Inflammatory macrophage treated with lipopolysaccharide for 1 hour (primary cell): ENCODE measurements at regions not wholly inside any gene's neighbourhood (a gene's known extent, or its start where the extent isn't known, plus 50 kb on each side); places are given as distances from the start of the nearest gene placed in this dataset.
"Not testable (repeated sequence)": the region's sequence is repeated elsewhere in the genome, so short reads cannot be mapped to it uniquely, and the experiment has no call there.

Experiments used
- DNase-seq, 2 donors: peaks; one replicate each; pipeline ENCODE4 v3.0.0-alpha.2; 2020 to 2022

DNA sequence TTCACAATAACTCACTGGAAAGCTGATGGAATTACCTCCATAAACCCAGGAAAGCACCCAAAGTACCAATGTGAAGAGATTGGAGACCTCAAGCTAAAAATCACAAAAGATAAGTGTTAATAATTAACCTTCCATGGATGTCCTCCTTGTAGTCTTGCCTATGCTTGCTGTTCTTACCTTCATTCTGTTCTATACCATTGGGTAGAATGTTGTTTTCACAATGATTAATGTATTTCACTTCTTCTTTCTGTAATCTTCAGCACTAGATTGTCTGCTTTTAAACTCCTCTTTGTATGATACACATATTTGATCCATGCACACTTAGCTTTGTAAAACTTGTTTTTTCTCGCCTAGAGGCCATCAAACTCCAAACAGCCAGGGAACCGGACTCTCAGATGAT is 570.3 kb downstream of the RAPGEF2 start:
- DNase-seq, result no peak

DNA sequence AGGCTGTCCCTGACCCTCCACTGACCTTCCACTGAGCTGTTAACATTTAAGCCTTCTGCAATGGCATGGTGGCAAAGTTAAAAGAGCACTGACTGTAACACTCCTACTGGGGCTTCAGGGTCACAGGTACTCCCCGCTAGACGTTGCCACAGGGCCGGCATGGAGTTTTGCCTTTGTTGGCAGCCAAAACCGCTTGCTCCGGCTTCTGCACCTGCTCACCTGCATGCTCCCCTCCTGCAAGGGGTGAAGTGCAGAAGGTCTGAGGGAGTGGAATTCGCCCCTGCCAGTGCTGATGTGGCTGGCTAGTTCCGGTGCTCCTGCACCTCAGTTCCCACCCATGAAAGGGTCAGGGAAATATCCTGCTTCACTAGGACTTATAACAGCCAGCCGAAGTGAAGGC is 571.4 kb downstream of the RAPGEF2 start:
- DNase-seq, result no peak

GRCh38 chr4:159677521-159677920 is 574.6 kb downstream of the RAPGEF2 start:
- DNase-seq, result no peak

- DNase-seq, result no peak
Measured at GRCh38 chr4:159682996-159683395, 580.1 kb downstream of the RAPGEF2 start.

DNA sequence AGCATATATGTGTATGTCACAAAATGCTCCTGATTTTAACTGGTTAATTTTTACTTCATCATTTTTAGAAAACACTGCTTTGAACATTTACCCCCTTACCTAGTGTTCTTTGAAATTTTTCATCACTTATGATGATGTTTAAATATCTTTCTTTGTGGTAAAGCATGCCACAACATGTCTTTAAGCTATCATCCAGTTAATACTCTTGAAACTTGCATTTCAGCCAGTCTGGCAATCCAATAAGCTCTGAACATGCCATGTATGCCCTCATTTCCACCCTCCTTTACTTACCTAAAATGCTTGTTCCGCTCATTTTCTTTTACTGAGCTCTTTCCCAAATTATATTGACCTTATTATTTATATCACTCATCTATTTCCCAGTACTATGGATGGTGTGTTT is 581.2 kb downstream of the RAPGEF2 start:
- no peak for DNase-seq

DNA sequence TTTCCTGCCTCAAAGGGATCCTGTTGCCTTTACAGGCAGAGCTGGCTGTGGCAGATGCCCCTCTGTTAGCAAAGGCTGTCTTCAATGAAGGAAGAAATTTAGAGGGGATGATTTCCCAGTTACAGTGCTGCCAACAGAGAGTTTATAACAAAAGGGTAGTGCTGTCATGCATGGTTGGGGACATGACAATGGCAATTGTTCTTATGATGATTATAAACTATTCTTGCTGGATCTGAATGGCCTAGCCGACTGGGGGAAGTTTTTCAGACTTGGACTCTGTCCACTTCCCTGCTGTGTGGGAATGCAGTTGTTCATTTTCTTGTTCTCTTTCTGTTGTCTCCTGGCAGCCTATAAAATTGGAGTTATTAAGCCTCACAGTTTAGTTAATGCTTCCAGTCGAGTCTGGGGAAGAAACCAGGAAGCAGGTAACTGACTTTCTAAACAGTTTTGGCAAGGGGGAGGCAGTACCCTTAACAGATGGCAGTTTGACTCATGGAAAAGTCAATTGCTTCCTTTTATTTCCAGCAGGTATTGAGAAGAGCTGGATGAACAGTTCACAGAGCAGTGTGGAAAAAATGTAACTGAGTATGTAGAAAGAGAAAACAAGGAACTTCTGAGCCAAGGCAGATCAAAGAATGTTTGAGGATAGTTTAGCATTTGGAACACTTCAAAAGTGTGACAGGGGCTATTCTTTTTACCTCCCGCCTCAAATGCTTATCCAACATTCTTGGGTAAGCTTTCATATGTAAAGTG is 582.6 kb downstream of the RAPGEF2 start:
- no peak for DNase-seq

DNA sequence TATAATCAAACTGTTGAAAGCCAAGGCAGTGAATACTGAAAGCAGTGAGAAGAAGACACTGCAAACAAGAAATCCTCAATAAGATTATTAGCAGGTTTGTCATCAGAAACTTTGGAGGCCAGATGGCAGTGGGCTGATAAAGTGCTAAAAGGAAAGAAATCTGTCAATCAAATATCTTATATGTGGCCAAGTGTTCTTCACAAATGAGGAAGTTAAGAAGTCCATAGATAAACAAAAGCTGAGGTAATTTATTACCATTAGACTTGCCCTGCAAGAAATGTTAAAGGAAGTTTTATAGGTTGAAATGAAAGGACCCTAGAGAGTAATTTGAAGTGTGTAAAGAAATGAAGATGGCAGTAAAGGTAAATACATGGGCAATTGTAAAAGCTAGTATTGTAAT is 586.6 kb downstream of the RAPGEF2 start:
- DNase-seq, result no peak

DNA sequence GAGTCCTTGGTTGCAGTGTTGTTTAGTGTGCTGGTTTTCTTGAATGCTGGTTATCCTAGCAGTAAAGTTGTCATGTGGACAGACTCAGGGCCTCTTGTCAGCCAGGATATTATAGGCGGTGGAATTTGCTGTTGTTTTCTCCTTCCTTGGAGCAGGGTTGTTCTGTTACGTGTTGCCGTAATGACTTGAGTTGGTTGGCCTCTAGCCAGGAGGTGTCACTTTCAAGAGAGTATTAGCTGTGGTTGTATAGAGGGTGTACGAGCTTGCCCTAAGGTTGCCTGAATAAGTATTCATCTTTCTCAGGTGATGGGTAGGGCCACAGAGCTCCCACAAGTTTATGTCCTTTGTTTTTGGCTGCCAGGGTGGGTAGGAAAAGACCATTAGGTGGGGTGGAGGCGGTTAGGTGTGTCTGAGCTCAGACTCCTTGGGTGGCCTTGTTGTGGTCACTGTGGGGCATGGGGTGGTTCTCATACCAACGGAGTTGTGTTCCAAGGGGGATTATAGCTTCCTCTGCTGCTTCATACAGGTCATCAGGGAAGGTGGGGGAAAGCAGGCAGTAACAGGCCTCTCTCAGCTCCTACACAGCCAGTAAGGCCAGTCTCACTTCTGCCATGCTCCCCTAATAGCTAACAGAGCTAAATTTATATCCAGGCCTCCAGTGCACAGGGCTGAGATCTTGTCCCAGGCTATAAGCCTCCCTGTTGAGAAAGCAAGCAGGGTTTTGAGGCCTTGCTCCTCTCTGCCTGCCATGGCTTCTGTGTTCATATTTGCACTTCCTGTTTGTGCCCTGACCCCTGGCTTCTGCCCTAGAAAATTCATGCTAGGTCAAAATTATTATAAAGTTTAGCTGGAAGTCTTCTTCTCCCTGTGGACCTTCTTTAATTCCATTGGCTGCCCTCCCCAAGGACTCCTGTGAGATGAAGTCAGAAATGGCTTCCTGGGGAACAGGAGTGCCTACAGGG is 594.7 kb downstream of the RAPGEF2 start:
- DNase-seq, result no peak

GRCh38 chr4:159698336-159698735 is 595.5 kb downstream of the RAPGEF2 start:
- DNase-seq, result no peak

- no peak for DNase-seq
Measured at GRCh38 chr4:159702200-159702599, 599.3 kb downstream of the RAPGEF2 start.

DNA sequence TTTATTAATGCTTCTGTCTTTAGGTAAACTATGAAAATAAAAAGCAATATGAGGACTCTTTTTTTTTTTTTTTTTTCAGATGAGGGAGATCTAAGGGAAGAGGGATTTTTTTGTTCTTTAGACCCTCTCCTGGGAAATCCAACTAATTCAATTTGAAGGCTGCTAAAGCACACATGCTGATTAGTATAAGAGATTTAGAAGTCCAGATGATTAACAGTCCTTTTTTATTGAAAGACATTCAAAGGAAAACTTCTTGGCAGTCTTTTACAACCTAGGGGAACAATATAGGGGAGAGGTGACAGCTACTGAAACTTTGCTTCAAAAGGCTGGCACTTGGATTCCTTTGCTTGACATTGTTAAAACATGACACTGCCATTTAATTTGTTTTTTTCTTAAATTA is 602.5 kb downstream of the RAPGEF2 start:
- DNase-seq, result no peak

DNA sequence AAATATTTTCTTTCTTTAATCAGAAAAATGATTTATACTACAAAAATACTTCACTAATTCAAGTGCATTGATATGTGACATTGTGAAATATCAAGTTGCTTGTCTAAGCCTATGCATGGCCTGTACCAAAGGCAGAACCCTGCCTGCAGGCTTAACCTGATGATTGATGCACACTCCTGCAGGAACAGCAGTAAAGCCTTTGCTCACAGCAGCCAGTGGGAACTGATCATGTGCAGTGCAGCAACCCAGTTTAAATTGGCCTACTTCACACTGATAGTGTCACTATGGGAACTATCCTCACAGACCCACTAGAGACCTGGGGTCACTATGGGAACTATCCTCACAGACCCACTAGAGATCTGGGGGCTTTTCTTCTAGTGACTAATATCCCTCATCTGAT is 603.8 kb downstream of the RAPGEF2 start:
- DNase-seq, result no peak

GRCh38 chr4:159715180-159715579 is 612.3 kb downstream of the RAPGEF2 start:
- not testable (repeated sequence) for DNase-seq

DNA sequence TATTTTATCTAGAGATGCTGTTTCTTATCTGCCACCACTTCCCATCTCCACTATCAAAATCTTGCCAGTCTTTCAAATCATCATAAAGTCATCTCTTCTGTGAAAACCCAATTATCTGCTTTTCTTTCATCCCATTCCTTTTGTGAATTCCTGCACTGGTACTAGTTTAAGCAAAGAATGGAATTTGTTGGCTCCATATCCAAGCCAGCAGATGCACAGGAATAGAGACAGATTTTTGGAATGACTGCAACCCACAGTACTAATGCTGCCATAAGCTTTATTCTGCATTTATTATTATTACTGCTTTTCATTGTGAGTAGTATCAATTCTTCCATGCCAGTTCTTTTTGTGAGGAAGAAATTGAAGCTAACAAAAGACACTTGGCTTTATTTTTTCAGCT is 616.7 kb downstream of the RAPGEF2 start:
- DNase-seq, result no peak

- no peak for DNase-seq
Measured at GRCh38 chr4:159722052-159722451, 619.2 kb downstream of the RAPGEF2 start.

DNA sequence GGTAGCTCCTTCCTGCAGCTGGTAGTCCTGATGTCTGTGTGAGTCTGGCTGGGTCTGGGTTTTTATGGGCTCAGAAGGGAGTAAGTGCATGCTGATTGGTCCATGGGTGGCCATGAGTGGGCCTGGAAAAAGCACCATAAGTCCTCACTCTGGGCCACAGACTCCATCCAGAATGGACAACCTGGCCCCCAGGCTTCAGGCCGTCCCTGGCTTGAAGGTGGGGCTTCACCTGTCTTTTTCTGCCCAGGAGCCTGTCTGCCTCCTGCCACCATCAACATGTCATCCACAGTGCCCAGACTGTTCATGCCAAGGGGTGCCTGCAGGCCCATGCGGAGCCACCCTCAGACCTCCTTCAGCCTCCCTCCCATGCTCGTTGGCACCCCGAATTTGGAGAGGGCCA is 620.0 kb downstream of the RAPGEF2 start:
- no peak for DNase-seq

GRCh38 chr4:159723341-159724048 is 620.6 kb downstream of the RAPGEF2 start:
- no peak for DNase-seq

GRCh38 chr4:159725571-159725970 is 622.7 kb downstream of the RAPGEF2 start:
- DNase-seq, result no peak

DNA sequence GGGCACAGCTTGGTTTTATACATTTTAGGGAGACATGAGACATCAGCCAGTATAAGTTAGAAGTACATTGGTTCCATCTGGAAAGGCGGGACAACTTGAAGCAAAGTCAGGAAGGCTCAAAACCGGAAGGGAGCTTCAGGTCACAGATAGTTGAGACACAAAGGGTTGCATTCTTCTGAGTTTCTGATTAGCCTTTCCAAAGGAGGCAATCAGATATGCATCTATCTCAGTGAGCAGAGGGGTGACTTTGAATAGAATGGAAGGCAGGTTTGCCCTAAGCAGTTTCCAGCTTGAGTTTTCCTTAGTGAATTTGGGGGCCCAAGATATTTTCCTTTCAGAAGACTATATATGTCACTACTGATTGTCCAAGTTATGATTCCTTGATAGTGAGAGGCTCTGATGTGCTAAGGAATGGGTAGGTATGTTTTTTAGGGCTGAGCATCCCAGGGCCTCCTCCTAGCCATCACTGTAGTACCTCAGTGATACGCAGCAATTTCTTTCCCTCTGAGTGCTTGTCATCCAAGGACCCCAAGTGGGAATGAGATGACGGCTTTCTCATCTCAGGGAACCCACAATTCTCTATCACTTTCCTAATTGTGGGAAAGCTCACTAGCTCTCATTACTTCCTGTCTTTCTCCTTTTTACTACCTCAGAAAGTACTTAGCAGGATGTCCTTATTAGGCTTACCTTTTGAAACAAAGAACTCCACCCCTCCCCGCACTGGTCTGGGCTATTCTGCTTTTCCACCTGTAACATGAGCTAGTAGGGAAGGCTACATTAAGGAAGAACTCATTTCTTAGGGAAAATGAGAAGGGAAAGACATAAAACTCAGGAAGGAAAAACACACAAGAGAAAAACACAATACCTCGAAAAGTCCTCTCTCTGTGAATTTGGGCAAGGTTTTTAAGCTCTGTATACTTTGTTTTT is 632.7 kb downstream of the RAPGEF2 start:
- no peak for DNase-seq

DNA sequence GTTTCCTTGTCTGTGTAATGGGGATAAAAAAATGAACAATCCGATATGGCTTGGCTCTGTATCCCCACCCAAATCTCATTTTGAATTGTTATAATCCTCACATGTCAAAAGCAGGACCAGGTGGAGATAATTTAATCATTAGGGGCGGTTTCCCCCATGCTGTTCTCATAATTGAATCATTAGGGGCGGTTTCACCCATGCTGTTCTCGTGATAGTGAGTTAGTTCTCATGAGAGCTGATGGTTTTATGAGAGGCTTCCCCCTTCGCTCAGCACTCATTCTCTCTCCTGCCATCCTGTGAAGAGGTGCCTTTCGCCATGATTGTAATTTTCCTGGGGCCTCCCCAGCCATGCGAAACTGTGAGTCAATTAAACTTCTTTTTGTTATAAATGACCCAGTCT is 633.5 kb downstream of the RAPGEF2 start:
- no peak for DNase-seq

GRCh38 chr4:159743971-159744370 is 641.1 kb downstream of the RAPGEF2 start:
- no peak for DNase-seq

GRCh38 chr4:159747983-159748382 is 645.1 kb downstream of the RAPGEF2 start:
- no peak for DNase-seq
